Neutrophil (primary cell): ENCODE measurements at regions not wholly inside any gene's neighbourhood (a gene's known extent, or its start where the extent isn't known, plus 50 kb on each side); places are given as distances from the start of the nearest gene placed in this dataset.

Experiments used
- H3K27ac ChIP-seq: fragments of 200-600 bp; sonication (generic); 2 replicates; pipeline ENCODE4 v1.5.1; 2016; ENCODE audit warnings: mild to moderate bottlenecking, moderate library complexity
- H3K27me3 ChIP-seq: fragments of 200-600 bp; sonication (generic); 2 replicates; pipeline ENCODE4 v1.6.0; 2016; ENCODE audit warnings: mild to moderate bottlenecking
- H3K36me3 ChIP-seq: fragments of 200-600 bp; sonication (generic); 2 replicates; pipeline ENCODE4 v1.5.1; 2017
- H3K4me1 ChIP-seq, 2 experiments: fragments of 200-600 bp in 1 of 2; sonication (generic) in 1 of 2; 1 replicate in 1 of 2; 2 replicates in 1 of 2; pipeline versions ENCODE4 v1.5.1 to v1.6.1; 2013 to 2016; ENCODE audit warnings: low read depth in 1 of 2, low read length in 1 of 2, mild to moderate bottlenecking in 1 of 2, moderate library complexity in 1 of 2; ENCODE audit not compliant: control insufficient read depth in 1 of 2, insufficient read depth in 1 of 2
- H3K4me3 ChIP-seq, 2 experiments: fragments of 200-600 bp in 1 of 2; sonication (generic) in 1 of 2; 1 replicate in 1 of 2; 2 replicates in 1 of 2; pipeline ENCODE4 v1.5.1; 2013 to 2016; ENCODE audit warnings: low read depth in 1 of 2, low read length in 1 of 2, mild to moderate bottlenecking in 1 of 2, moderate library complexity in 1 of 2
- H3K9me3 ChIP-seq: fragments of 200-600 bp; sonication (generic); 2 replicates; pipeline ENCODE4 v1.5.1; 2016
- CTCF ChIP-seq: fragments of 200-600 bp; sonication (generic); IDR thresholded peaks from 2 replicates; pipeline ENCODE4 v1.5.1; 2016; ENCODE audit warnings: antibody characterized with exemption

- no peaks in the 10 kb centered on the region for H3K9me3 ChIP-seq
- no peaks in the 10 kb centered on the region for H3K36me3 ChIP-seq
- H3K4me1 ChIP-seq, result no peaks in the 10 kb centered on the region
- TF ChIP-seq CTCF, result no peak
- H3K27ac ChIP-seq, result no peak overlapping the region
- peaks cover 4% of the 10 kb centered on the region for H3K27me3 ChIP-seq
- H3K4me3 ChIP-seq, result no peak overlapping the region
Measured at GRCh38 chr4:112731715-112732114, 94.8 kb downstream of the LARP7 start.

DNA sequence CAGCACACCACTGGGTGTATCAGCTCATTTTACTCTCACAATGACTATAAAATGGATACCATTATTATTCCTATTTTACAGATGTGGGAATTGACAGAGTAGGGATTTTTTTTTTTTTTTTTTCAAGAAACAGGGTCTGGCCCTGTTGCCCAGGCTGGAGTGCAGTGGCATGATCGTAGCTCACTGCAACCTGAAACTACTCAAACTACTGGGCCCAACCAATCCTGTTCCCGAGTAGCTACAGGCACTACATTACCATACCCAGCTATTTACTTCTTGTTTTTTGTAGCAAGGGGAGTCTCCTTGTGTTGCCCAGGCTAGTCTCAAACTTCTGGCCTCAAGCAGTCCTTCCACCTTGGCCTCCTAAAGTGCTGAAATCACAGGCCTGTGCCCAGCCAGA lies 95.2 kb downstream of the LARP7 start:
- H3K9me3 ChIP-seq, result no peaks in the 10 kb centered on the region
- no peaks in the 10 kb centered on the region for H3K4me1 ChIP-seq
- peaks cover 4% of the 10 kb centered on the region for H3K27me3 ChIP-seq
- no peak for TF ChIP-seq CTCF
- no peaks in the 10 kb centered on the region for H3K36me3 ChIP-seq
- H3K27ac ChIP-seq, result no peak overlapping the region
- H3K4me3 ChIP-seq, result no peak overlapping the region

GRCh38 chr4:112735474-112735951 lies 98.6 kb downstream of the LARP7 start:
- TF ChIP-seq CTCF, result no peak
- H3K4me1 ChIP-seq, result no peaks in the 10 kb centered on the region
- peaks cover 4% of the 10 kb centered on the region for H3K27me3 ChIP-seq
- no peak overlapping the region for H3K27ac ChIP-seq
- H3K9me3 ChIP-seq, result no peaks in the 10 kb centered on the region
- H3K4me3 ChIP-seq, result no peak overlapping the region
- no peaks in the 10 kb centered on the region for H3K36me3 ChIP-seq

- Histone ChIP-seq H3K9me3 (no peaks in the 10 kb centered on the region), H3K27ac (no peak overlapping the region), H3K36me3 (no peaks in the 10 kb centered on the region), H3K27me3 (peaks cover 4% of the 10 kb centered on the region), H3K4me1 (no peaks in the 10 kb centered on the region), H3K4me3 (no peak overlapping the region)
- no peak for TF ChIP-seq CTCF
Measured at GRCh38 chr4:112736718-112737135, 99.8 kb downstream of the LARP7 start.

GRCh38 chr4:112739442-112739841 lies 102.5 kb downstream of the LARP7 start:
- Histone ChIP-seq H3K4me3 (no peak overlapping the region), H3K9me3 (no peaks in the 10 kb centered on the region), H3K27ac (no peak overlapping the region), H3K36me3 (no peaks in the 10 kb centered on the region), H3K4me1 (no peaks in the 10 kb centered on the region), H3K27me3 (no peaks in the 10 kb centered on the region)
- TF ChIP-seq CTCF, result no peak

GRCh38 chr4:112747036-112747435 lies 110.1 kb downstream of the LARP7 start:
- H3K4me3 ChIP-seq, result no peak overlapping the region
- no peak for TF ChIP-seq CTCF
- peaks cover 40% of the 10 kb centered on the region for H3K27me3 ChIP-seq
- no peaks in the 10 kb centered on the region for H3K36me3 ChIP-seq
- H3K4me1 ChIP-seq, result no peaks in the 10 kb centered on the region
- H3K27ac ChIP-seq, result no peak overlapping the region
- no peaks in the 10 kb centered on the region for H3K9me3 ChIP-seq
